ENCODE measurements at regions not wholly inside any gene's neighbourhood (a gene's known extent, or its start where the extent isn't known, plus 50 kb on each side); places are given as distances from the start of the nearest gene placed in this dataset.

GRCh38 chr9:126238415-126238814, 88.2 kb upstream of the MVB12B start:
- Histone ChIP-seq H3K9ac (replicated peaks in 1 of 4; ENCODE audit: extremely low read depth in 1 of 4, low read depth in 3 of 4, low read length in 3 of 4) (no peak overlapping the region), H3K36me3 (ENCODE audit: control insufficient read depth in 2 of 4, insufficient read depth in 4 of 4, low read length in 3 of 4) (no peaks in the 10 kb centered on the region), H3K23me2 (ENCODE audit: low read depth, low read length) (0 out of 2 replicates have a peak, but pooled peaks cover 2% of the 10 kb centered on the region), H3K4me2 (ENCODE audit: insufficient read depth in 1 of 2, low read depth in 2 of 2, low read length in 2 of 2) (no peak overlapping the region), H3K56ac (replicated peaks; ENCODE audit: insufficient read length, low read depth, low read length) (no peak overlapping the region), H2AK5ac (ENCODE audit: low read depth, low read length) (no peak overlapping the region), H2AFZ (ENCODE audit: low read length) (no peak overlapping the region), H3K9me3 (ENCODE audit: insufficient read depth in 2 of 2, low read depth in 1 of 2, low read length in 1 of 2) (no peaks in the 10 kb centered on the region), H3K27ac (ENCODE audit: low read depth, low read length) (no peak overlapping the region), H3K79me2 (ENCODE audit: control insufficient read depth in 1 of 2, insufficient read depth in 2 of 2, low read length in 2 of 2) (no peaks in the 10 kb centered on the region), H2BK15ac (ENCODE audit: low read length) (no peak overlapping the region), H2BK20ac (ENCODE audit: low read length) (no peak overlapping the region), H4K5ac (ENCODE audit: insufficient read length, low read depth, low read length) (no peak overlapping the region), H3K27me3 (replicated peaks in 1 of 4; ENCODE audit: control insufficient read depth in 3 of 4, extremely low read depth in 1 of 4, insufficient read depth in 3 of 4, low read length in 3 of 4) (no peaks in the 10 kb centered on the region), H3K18ac (ENCODE audit: extremely low read depth, low read length) (no peak overlapping the region), H3K79me1 (ENCODE audit: low read depth, low read length) (no peaks in the 10 kb centered on the region), H2BK120ac (replicated peaks; ENCODE audit: low read depth, low read length) (no peak overlapping the region), H3K4ac (replicated peaks; ENCODE audit: insufficient read length, low read depth, low read length) (no peak overlapping the region), H3K23ac (ENCODE audit: insufficient read length) (no peak overlapping the region), H2BK12ac (ENCODE audit: low read depth, low read length) (no peak overlapping the region), H3K14ac (ENCODE audit: insufficient read length) (no peak overlapping the region), H4K91ac (replicated peaks; ENCODE audit: insufficient read length, low read length) (no peak overlapping the region), H3K4me3 (ENCODE audit: extremely low read depth in 1 of 4, insufficient read depth in 2 of 4, low read depth in 3 of 4, low read length in 4 of 4) (no peak overlapping the region), H2BK5ac (ENCODE audit: low read depth, low read length) (no peak overlapping the region), H4K20me1 (replicated peaks in 1 of 2; ENCODE audit: control insufficient read depth in 1 of 2, insufficient read depth in 2 of 2, low read length in 2 of 2) (no peaks in the 10 kb centered on the region), H4K8ac (ENCODE audit: extremely low read depth, insufficient read depth, low read length) (no peak overlapping the region), H3K4me1 (replicated peaks in 1 of 4; ENCODE audit: control insufficient read depth in 3 of 4, insufficient read depth in 4 of 4, low read length in 3 of 4) (no peaks in the 10 kb centered on the region)
- CTCF ChIA-PET (ENCODE audit: partially characterized antibody): no interaction called here
- TF ChIP-seq KDM1A (IDR thresholded peaks at IDR 0.05; ENCODE audit: borderline replicate concordance, low read length) (no peak), TEAD4 (IDR thresholded peaks at IDR 0.05; ENCODE audit: low read depth, low read length) (no peak), MAFK (IDR thresholded peaks at IDR 0.05; ENCODE audit: low read depth, low read length) (no peak), EGR1 (IDR thresholded peaks at IDR 0.05; ENCODE audit: borderline replicate concordance, low read depth, low read length) (no peak)
- POLR2A ChIA-PET (ENCODE audit: partially characterized antibody): no interaction called here
- 94% methylated on average over 2 of the region's 2 CpGs; no CpG with 5 or more reads in 1 of the 2 experiments for WGBS, 2 experiments (ENCODE audit: extremely low coverage in 1 of 2, insufficient coverage in 1 of 2, insufficient read length in 1 of 2, insufficient replicate concordance in 2 of 2, low coverage in 1 of 2, low lambda C conversion rate in 2 of 2, missing lambda C conversion rate in 1 of 2)
- FAIRE-seq (no peak), DNase-seq (ENCODE audit: low read depth in 1 of 2, low spot score in 2 of 2) (no peak)
